ENCODE measurements at regions not wholly inside any gene's neighbourhood (a gene's known extent, or its start where the extent isn't known, plus 50 kb on each side); places are given as distances from the start of the nearest gene placed in this dataset.

DNA sequence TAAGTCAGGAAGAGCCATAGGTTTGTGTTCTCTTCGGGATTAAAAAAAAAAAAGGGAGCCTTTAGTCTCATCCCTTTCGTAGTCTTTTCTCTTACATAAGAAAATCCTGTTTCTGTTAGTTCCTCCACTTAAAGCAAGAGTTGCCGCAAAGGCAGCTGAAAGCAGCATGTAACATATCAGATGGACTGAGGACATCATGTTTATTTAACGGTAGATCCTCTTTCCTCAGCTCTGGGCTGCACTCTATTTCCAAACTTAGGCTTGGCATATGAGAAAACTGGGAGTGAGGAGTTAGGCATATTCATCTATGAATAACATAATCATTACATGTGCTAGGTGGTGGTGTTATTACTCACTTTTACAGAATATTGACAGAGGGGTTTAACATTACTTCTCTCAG, 391.2 kb downstream of the KLF12 start:
- no peaks in the 10 kb centered on the region for H3K9me3 Mint-ChIP-seq
- peaks cover 16% of the 10 kb centered on the region for H3K4me1 Mint-ChIP-seq
- TF ChIP-seq, protein P1, sequence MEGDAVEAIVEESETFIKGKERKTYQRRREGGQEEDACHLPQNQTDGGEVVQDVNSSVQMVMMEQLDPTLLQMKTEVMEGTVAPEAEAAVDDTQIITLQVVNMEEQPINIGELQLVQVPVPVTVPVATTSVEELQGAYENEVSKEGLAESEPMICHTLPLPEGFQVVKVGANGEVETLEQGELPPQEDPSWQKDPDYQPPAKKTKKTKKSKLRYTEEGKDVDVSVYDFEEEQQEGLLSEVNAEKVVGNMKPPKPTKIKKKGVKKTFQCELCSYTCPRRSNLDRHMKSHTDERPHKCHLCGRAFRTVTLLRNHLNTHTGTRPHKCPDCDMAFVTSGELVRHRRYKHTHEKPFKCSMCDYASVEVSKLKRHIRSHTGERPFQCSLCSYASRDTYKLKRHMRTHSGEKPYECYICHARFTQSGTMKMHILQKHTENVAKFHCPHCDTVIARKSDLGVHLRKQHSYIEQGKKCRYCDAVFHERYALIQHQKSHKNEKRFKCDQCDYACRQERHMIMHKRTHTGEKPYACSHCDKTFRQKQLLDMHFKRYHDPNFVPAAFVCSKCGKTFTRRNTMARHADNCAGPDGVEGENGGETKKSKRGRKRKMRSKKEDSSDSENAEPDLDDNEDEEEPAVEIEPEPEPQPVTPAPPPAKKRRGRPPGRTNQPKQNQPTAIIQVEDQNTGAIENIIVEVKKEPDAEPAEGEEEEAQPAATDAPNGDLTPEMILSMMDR (IDR thresholded peaks at IDR 0.05; ENCODE audit: unreplicated experiment in 3 of 3): no peak
- H3K27ac Mint-ChIP-seq: no peak overlapping the region
- no peak overlapping the region for H3K4me3 Mint-ChIP-seq
- H3K27me3 Mint-ChIP-seq (ENCODE audit: low read depth): no peaks in the 10 kb centered on the region
- H3K36me3 Mint-ChIP-seq (ENCODE audit: low read depth): peaks cover 12% of the 10 kb centered on the region

DNA sequence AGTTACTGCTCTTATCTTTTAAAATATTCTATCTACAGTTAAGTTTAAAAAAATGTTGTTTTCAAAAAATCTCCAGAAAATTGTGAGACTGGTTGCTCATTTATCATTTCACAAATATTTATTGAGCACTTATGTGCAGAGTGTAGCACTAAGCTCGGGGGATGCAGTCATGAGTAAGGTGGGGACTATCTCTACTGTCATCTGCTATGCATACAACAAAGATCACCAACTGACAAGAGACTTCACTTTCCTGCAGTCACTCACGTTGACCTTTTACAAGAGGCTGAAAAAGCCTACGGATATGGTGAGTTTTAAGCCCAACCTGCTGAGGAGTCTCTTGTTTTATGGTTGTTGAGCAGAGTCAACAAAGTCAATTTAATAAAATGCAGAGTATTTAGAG, 392.5 kb downstream of the KLF12 start:
- TF ChIP-seq, protein P1 (IDR thresholded peaks at IDR 0.05; ENCODE audit: unreplicated experiment in 3 of 3): no peak
- Mint-ChIP-seq H3K9me3 (no peaks in the 10 kb centered on the region), H3K4me3 (no peak overlapping the region), H3K4me1 (peaks cover 16% of the 10 kb centered on the region), H3K27ac (peak overlapping the region in 1 of 3 experiments; percentile 66), H3K36me3 (ENCODE audit: low read depth) (peaks cover 8% of the 10 kb centered on the region), H3K27me3 (ENCODE audit: low read depth) (no peaks in the 10 kb centered on the region)

DNA sequence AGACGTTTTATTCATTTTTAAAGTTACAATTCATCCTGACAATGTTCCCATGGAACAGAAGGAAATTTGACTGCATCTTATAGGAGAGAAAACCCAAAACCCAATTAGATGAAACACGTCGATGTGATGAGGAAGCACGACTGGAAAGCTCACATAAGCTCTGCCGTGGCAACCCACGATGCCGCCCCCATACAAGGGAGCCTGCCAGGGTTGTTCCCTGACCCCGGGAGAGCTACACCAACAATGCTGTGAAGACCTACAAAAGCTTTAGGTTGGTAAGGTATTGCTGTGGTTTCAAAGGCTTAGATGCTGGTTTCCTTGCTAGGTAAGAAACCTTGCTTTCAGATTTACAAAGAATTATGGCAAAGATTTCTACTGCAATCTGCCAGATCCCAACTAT, 393.1 kb downstream of the KLF12 start:
- TF ChIP-seq, protein P1 (IDR thresholded peaks at IDR 0.05; ENCODE audit: unreplicated experiment in 3 of 3): no peak
- Mint-ChIP-seq H3K27me3 (ENCODE audit: low read depth) (no peaks in the 10 kb centered on the region), H3K36me3 (ENCODE audit: low read depth) (peaks cover 8% of the 10 kb centered on the region), H3K9me3 (no peaks in the 10 kb centered on the region), H3K4me3 (no peak overlapping the region), H3K27ac (peak overlapping the region; percentile 20 to 66 (median 53)), H3K4me1 (peaks cover 16% of the 10 kb centered on the region)

DNA sequence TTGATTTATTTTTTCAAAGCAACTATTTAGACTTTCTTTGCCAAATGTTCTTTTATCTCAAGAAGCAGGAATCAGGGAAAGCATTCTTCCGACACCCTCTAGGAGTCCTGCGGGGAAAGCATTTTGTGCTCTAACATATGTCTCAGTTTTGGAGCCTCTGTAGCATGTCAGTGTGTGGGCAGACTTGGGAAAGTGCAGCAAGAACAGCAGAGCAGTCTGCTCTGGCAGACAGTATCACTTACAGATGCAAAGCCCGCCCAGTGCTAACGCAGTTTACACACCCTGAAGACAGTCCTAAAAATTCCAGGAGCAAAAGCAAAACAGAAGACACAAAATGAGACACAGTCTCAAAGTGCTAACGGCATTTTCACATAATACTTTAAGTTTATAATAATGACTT, 393.5 kb downstream of the KLF12 start:
- peaks cover 16% of the 10 kb centered on the region for H3K4me1 Mint-ChIP-seq
- peaks cover 8% of the 10 kb centered on the region for H3K36me3 Mint-ChIP-seq (ENCODE audit: low read depth)
- H3K4me3 Mint-ChIP-seq: no peak overlapping the region
- no peaks in the 10 kb centered on the region for H3K9me3 Mint-ChIP-seq
- peak overlapping the region; percentile 20 to 66 (median 53) for H3K27ac Mint-ChIP-seq
- H3K27me3 Mint-ChIP-seq (ENCODE audit: low read depth): no peaks in the 10 kb centered on the region
- TF ChIP-seq, protein P1 (IDR thresholded peaks at IDR 0.05; ENCODE audit: unreplicated experiment in 3 of 3): no peak

DNA sequence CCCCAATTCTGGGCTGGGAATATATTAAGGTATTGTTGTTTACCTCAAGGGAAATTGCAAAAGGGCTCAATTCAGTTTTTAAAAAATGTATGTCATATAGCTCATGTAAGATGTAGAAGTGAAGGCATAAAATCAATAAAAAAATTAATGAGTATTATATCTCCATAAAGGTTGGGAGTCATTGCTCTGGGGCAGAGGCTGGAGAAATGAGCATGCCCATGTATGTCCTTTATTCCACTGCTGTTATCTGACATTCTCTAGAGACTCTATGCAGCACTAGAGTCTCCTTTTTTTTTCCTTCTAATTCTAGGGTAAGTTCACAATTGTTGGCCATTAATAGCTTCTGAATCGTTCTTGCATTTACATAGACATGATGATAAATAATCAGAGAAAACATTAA, 394.8 kb downstream of the KLF12 start:
- H3K36me3 Mint-ChIP-seq (ENCODE audit: low read depth): peaks cover 8% of the 10 kb centered on the region
- no peak overlapping the region for H3K4me3 Mint-ChIP-seq
- peaks cover 16% of the 10 kb centered on the region for H3K4me1 Mint-ChIP-seq
- H3K27me3 Mint-ChIP-seq (ENCODE audit: low read depth): no peaks in the 10 kb centered on the region
- no peak overlapping the region for H3K27ac Mint-ChIP-seq
- H3K9me3 Mint-ChIP-seq: no peaks in the 10 kb centered on the region
- TF ChIP-seq, protein P1 (IDR thresholded peaks at IDR 0.05; ENCODE audit: unreplicated experiment in 3 of 3): no peak

DNA sequence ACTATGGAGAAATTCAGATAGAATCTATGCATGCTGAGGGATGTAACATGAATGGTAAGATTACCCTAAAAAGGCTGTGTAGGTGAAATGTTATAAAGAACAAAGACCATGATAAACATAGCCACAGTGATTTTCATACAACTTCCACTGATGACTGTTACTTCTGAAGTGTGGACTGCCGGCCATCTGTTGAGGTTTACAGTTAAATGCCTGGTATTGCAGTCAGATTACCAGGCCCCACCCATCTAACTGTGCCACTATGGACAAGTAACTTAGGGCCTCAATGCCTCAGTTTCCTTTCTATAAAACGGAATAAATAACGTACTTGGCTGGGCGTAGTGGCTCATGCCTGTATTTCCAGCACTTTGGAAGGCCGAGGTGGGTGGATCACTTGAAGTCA, 395.6 kb downstream of the KLF12 start:
- H3K9me3 Mint-ChIP-seq: no peaks in the 10 kb centered on the region
- no peaks in the 10 kb centered on the region for H3K27me3 Mint-ChIP-seq (ENCODE audit: low read depth)
- TF ChIP-seq, protein P1 (IDR thresholded peaks at IDR 0.05; ENCODE audit: unreplicated experiment in 3 of 3): no peak
- H3K36me3 Mint-ChIP-seq (ENCODE audit: low read depth): peaks cover 4% of the 10 kb centered on the region
- no peak overlapping the region for H3K4me3 Mint-ChIP-seq
- no peak overlapping the region for H3K27ac Mint-ChIP-seq
- peaks cover 22% of the 10 kb centered on the region for H3K4me1 Mint-ChIP-seq

All from nephron (organoid).